ENCODE measurements at regions not wholly inside any gene's neighbourhood (a gene's known extent, or its start where the extent isn't known, plus 50 kb on each side); places are given as distances from the start of the nearest gene placed in this dataset.

DNA sequence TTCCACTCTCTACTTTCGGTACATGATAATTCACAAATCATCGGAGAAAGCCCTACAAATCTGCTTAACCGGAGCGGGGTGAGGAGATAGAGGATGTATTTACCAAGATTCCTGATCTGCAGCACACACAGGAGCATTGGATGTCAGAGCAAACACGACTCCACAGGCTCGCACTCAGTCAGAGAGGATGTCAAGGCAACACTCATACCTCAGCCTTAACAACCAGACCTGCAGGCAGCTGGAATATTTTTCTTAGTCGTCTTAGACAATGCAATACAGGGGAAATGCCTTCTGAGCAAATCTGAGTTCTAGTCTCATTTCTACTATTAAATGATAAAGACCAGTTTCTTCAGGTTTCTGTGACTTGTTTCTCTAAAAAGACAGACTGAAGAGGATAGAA, 159.3 kb upstream of the CPNE8 start:
- in situ Hi-C loops (cut with MboI; ENCODE audit: low pct_unique_long_range_greater_than_20kb, low sequenced_read_pairs, unreplicated experiment): no loop called here
- no peak for DNase-seq (ENCODE audit: low spot score)
- TF ChIP-seq, protein P1, sequence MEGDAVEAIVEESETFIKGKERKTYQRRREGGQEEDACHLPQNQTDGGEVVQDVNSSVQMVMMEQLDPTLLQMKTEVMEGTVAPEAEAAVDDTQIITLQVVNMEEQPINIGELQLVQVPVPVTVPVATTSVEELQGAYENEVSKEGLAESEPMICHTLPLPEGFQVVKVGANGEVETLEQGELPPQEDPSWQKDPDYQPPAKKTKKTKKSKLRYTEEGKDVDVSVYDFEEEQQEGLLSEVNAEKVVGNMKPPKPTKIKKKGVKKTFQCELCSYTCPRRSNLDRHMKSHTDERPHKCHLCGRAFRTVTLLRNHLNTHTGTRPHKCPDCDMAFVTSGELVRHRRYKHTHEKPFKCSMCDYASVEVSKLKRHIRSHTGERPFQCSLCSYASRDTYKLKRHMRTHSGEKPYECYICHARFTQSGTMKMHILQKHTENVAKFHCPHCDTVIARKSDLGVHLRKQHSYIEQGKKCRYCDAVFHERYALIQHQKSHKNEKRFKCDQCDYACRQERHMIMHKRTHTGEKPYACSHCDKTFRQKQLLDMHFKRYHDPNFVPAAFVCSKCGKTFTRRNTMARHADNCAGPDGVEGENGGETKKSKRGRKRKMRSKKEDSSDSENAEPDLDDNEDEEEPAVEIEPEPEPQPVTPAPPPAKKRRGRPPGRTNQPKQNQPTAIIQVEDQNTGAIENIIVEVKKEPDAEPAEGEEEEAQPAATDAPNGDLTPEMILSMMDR (IDR thresholded peaks at IDR 0.05; ENCODE audit: extremely low read depth, insufficient read depth, missing control alignments): no peak

DNA sequence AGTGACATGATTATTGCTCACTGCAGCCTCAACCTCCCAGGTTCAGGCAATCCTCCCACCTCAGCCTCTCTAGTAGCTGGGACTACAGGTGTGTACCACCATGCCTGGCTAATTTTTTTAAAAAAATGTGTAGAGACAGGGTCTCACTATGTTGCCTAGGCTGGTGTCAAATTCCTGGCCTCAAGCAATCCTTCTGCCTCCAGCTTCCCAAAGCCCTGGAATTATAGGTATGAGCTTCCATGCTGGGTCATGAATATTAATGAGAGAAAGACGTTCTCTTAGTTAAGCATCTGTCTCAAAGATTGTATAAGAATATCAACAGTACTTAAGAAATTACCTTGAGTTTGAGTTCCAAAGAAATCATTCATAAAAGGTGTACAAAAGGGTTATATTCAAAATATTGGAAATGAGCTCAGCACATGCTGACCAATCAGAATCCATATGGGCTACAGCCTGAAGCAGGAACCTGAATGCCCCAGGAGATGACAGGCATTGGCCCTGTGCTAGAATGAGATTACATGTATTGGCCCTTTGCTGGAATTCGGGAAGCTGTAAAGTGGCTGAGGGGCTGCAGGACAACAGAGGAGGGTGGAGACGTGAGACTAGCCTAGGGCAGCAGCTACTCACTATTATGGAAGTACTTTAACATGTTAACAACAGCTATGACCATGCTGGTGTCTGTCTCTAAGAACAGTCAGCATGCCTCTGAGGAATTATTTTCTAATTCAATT, 157.0 kb upstream of the CPNE8 start:
- in situ Hi-C loops (cut with MboI; ENCODE audit: low pct_unique_long_range_greater_than_20kb, low sequenced_read_pairs, unreplicated experiment): no loop called here
- DNase-seq (ENCODE audit: low spot score): no peak

DNA sequence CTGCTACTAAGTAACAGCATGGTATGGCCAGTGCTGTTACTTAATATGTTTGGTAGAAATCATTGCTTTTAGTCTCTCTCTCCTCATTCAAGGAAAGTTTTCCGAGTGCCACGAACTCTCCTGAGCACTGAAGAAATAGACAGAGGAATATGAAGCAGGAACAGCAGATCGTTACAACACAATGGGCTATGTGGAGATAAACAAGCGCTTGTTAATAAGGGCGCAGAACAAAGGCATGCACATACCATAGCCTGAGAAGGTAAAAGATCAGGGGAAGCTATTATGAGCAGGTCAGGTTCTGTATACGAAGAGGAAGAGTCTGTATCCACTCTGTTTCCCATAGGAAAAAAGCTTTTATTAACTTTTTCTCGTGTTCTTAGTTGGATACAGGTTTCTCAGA, 156.2 kb upstream of the CPNE8 start:
- TF ChIP-seq, protein P1 (IDR thresholded peaks at IDR 0.05; ENCODE audit: extremely low read depth, insufficient read depth, missing control alignments): no peak
- in situ Hi-C loops (cut with MboI; ENCODE audit: low pct_unique_long_range_greater_than_20kb, low sequenced_read_pairs, unreplicated experiment): no loop called here
- DNase-seq (ENCODE audit: low spot score): no peak

More for the DNA sequence above, 157.0 kb upstream of the CPNE8 start:
- TF ChIP-seq, protein P1 (IDR thresholded peaks at IDR 0.05; ENCODE audit: extremely low read depth, insufficient read depth, missing control alignments): no peak

DNA sequence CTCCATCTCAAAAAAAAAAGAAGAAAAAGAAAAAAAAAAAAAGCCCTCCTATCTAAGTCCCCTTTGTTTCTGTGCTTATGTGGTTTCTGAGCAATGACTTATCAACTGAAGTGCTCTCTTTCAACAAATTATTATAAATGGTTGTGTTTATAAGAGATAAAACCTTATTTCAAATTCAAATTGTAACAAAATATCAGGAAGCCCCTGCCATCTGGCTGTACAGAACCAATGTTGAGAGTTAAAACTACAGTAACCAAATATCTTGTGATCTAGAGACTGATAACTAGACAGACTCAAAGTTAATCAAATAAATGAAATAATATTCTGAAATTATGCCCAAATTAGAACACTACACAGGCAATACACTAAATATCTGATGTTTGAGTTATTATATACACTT, 143.0 kb upstream of the CPNE8 start:
- in situ Hi-C loops (cut with MboI; ENCODE audit: low pct_unique_long_range_greater_than_20kb, low sequenced_read_pairs, unreplicated experiment): no loop called here
- DNase-seq (ENCODE audit: low spot score): no peak
- TF ChIP-seq, protein P1 (IDR thresholded peaks at IDR 0.05; ENCODE audit: extremely low read depth, insufficient read depth, missing control alignments): no peak

DNA sequence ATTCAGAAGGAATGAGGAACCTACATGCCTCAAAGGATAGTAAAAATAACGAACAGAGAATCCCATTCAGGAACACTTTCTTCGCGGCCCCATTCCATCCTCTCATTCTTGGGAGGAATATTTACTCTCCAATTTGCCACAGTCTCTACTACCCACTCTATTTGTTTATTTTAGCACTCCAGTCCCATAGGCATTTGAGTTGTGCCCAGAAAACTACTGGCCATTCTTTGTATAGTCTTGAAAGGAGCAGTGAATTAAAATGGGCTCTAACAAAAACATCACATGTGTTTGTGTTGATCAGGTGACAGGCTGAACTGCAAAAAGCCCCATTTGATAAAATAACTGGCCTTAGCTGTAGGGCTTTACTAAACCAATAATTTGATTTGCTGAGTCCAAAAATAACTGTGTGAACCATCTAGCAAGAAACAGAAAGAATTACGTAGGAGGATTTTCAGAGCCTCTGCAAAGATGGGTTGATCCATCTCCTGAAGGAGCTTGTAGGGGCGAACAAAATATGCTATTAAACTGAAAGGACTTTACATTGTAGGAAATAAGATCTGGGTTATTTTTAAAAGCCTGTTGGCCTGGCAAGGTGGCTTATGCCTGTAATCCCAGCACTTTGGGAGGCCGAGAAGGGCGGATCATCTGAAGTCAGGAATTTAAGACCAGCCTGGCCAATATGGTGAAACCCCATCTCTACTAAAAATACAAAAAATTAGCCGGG, 142.3 kb upstream of the CPNE8 start:
- DNase-seq (ENCODE audit: low spot score): no peak
- in situ Hi-C loops (cut with MboI; ENCODE audit: low pct_unique_long_range_greater_than_20kb, low sequenced_read_pairs, unreplicated experiment): no loop called here
- TF ChIP-seq, protein P1 (IDR thresholded peaks at IDR 0.05; ENCODE audit: extremely low read depth, insufficient read depth, missing control alignments): no peak

DNA sequence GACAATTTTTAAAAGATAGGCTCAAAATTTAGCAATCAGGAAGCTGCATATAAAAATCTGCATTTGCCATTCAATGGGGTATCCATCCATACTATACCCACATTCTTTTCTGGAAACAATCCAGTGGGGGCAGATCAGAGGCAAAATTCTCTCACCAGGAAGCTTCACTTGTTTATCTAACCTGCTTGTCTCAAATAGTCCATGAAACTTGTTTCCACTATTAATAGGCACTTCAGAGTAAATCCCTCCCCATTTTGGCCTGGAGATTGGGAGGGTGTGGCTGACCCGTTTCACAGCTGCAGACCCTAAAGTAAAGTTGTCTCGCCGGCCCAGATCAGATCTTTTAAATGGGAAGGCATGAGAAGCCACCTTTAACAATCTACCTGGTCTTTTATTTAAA, 139.4 kb upstream of the CPNE8 start:
- DNase-seq (ENCODE audit: low spot score): no peak
- TF ChIP-seq, protein P1 (IDR thresholded peaks at IDR 0.05; ENCODE audit: extremely low read depth, insufficient read depth, missing control alignments): no peak
- in situ Hi-C loops (cut with MboI; ENCODE audit: low pct_unique_long_range_greater_than_20kb, low sequenced_read_pairs, unreplicated experiment): no loop called here

All from GM13977 (cell line).